Smooth muscle cell (in vitro differentiated cells): ENCODE measurements at regions not wholly inside any gene's neighbourhood (a gene's known extent, or its start where the extent isn't known, plus 50 kb on each side); places are given as distances from the start of the nearest gene placed in this dataset.

ENCODE experiments used
- DNase-seq: peaks from one replicate; lab custom pipeline; 2025; ENCODE audit not compliant: unreplicated experiment; lab: John Stamatoyannopoulos, UW
- H2AFZ ChIP-seq: fragments of 200-600 bp; sonication (generic); 2 replicates; pipeline ENCODE4 v1.6.0; 2016; ENCODE audit warnings: antibody characterized with exemption, low read depth, mild to moderate bottlenecking
- H3F3A ChIP-seq: fragments of 200-600 bp; sonication (generic); 2 replicates; pipeline ENCODE4 v1.6.0; 2017; ENCODE audit warnings: antibody characterized with exemption, low read depth
- H3K27ac ChIP-seq: fragments of 200-600 bp; sonication (generic); 2 replicates; pipeline ENCODE4 v1.5.1; 2016; ENCODE audit warnings: low read depth, mild to moderate bottlenecking
- H3K27me3 ChIP-seq: fragments of 200-600 bp; sonication (generic); 2 replicates; pipeline ENCODE4 v1.6.1; 2016; ENCODE audit warnings: low read depth, mild to moderate bottlenecking
- H3K36me3 ChIP-seq: fragments of 200-600 bp; sonication (generic); 2 replicates; pipeline ENCODE4 v1.5.1; 2016; ENCODE audit warnings: low read depth
- H3K4me1 ChIP-seq: fragments of 200-600 bp; sonication (generic); 2 replicates; pipeline ENCODE4 v1.5.1; 2016; ENCODE audit warnings: low read depth
- H3K4me2 ChIP-seq: fragments of 200-600 bp; sonication (generic); 2 replicates; pipeline ENCODE4 v1.6.0; 2016; ENCODE audit warnings: mild to moderate bottlenecking
- H3K4me3 ChIP-seq: fragments of 200-600 bp; sonication (generic); 2 replicates; pipeline ENCODE4 v1.5.1; 2016; ENCODE audit warnings: mild to moderate bottlenecking
- H3K79me2 ChIP-seq: fragments of 200-600 bp; sonication (generic); 2 replicates; pipeline ENCODE4 v1.6.0; 2016; ENCODE audit warnings: low read depth, mild to moderate bottlenecking
- H3K9ac ChIP-seq: fragments of 200-600 bp; sonication (generic); 2 replicates; pipeline ENCODE4 v1.6.0; 2016; ENCODE audit warnings: low read depth
- H3K9me3 ChIP-seq: fragments of 200-600 bp; sonication (generic); replicated peaks from 2 replicates; pipeline ENCODE4 v1.5.1; 2016; ENCODE audit warnings: low read depth
- H4K20me1 ChIP-seq: fragments of 200-600 bp; sonication (generic); 2 replicates; pipeline ENCODE4 v1.6.0; 2016; ENCODE audit warnings: low read depth
- CTCF ChIP-seq: fragments of 200-600 bp; sonication (generic); IDR thresholded peaks from 2 replicates; pipeline ENCODE4 v1.5.1; 2017; ENCODE audit warnings: borderline replicate concordance, mild to moderate bottlenecking, antibody characterized with exemption; ENCODE audit not compliant: insufficient read depth, poor library complexity, severe bottlenecking
- WGBS: methylation state at CpG from one replicate; pipeline ENCODE4 v1.1.7; 2016; ENCODE audit warnings: low lambda C conversion rate; 5-methylcytosine and 5-hydroxymethylcytosine counted together

GRCh38 chr6:166806217-166806838, 150.0 kb downstream of the RNASET2 start:
- DNase-seq, result no peak
- Histone ChIP-seq H4K20me1 (no peaks in the 10 kb centered on the region), H3K9ac (no peak overlapping the region), H3K79me2 (no peaks in the 10 kb centered on the region), H2AFZ (no peak overlapping the region), H3F3A (no peaks in the 10 kb centered on the region), H3K27ac (no peak overlapping the region), H3K4me2 (no peak overlapping the region), H3K4me1 (no peaks in the 10 kb centered on the region), H3K4me3 (no peak overlapping the region), H3K36me3 (no peaks in the 10 kb centered on the region), H3K27me3 (no peaks in the 10 kb centered on the region), H3K9me3 (peaks cover 5% of the 10 kb centered on the region)
- WGBS, result 96% methylated on average over 1 of the region's 1 CpG
- TF ChIP-seq CTCF, result no peak

- H2AFZ ChIP-seq, result no peak overlapping the region
- H4K20me1 ChIP-seq, result no peaks in the 10 kb centered on the region
- no peak overlapping the region for H3K4me3 ChIP-seq
- no peak overlapping the region for H3K9ac ChIP-seq
- no peaks in the 10 kb centered on the region for H3K79me2 ChIP-seq
- H3K9me3 ChIP-seq, result peaks cover 5% of the 10 kb centered on the region
- H3F3A ChIP-seq, result no peaks in the 10 kb centered on the region
- TF ChIP-seq CTCF, result no peak
- H3K4me1 ChIP-seq, result no peaks in the 10 kb centered on the region
- no peak overlapping the region for H3K27ac ChIP-seq
- H3K36me3 ChIP-seq, result no peaks in the 10 kb centered on the region
- 80% methylated on average over 9 of the region's 9 CpGs for WGBS
- H3K27me3 ChIP-seq, result no peaks in the 10 kb centered on the region
- no peak overlapping the region for H3K4me2 ChIP-seq
- no peak for DNase-seq
These were observed 152.9 kb downstream of the RNASET2 start for GRCh38 chr6:166803471-166803870.

- Histone ChIP-seq H3K9me3 (peaks cover 5% of the 10 kb centered on the region), H3K4me1 (no peaks in the 10 kb centered on the region), H4K20me1 (no peaks in the 10 kb centered on the region), H3K36me3 (no peaks in the 10 kb centered on the region), H3K4me2 (no peak overlapping the region), H3K79me2 (no peaks in the 10 kb centered on the region), H2AFZ (no peak overlapping the region), H3K27ac (no peak overlapping the region), H3K9ac (no peak overlapping the region), H3K27me3 (no peaks in the 10 kb centered on the region), H3K4me3 (no peak overlapping the region), H3F3A (no peaks in the 10 kb centered on the region)
- 58% methylated on average over 7 of the region's 7 CpGs for whole genome bisulfite sequencing
- no peak for DNase-seq
- TF ChIP-seq CTCF, result no peak
These were observed 153.9 kb downstream of the RNASET2 start for GRCh38 chr6:166802401-166802800.

- Histone ChIP-seq H3K9ac (no peak overlapping the region), H3K4me2 (no peak overlapping the region), H3K27ac (no peak overlapping the region), H4K20me1 (no peaks in the 10 kb centered on the region), H3K4me3 (no peak overlapping the region), H3K79me2 (no peaks in the 10 kb centered on the region), H3K27me3 (no peaks in the 10 kb centered on the region), H3F3A (no peaks in the 10 kb centered on the region), H3K36me3 (no peaks in the 10 kb centered on the region), H2AFZ (no peak overlapping the region), H3K9me3 (no peaks in the 10 kb centered on the region), H3K4me1 (no peaks in the 10 kb centered on the region)
- 69% methylated on average over 9 of the region's 9 CpGs for WGBS
- DNase-seq, result no peak
- TF ChIP-seq CTCF, result no peak
These were observed 156.2 kb downstream of the RNASET2 start for GRCh38 chr6:166800137-166800536.
